ENCODE measurements at regions not wholly inside any gene's neighbourhood (a gene's known extent, or its start where the extent isn't known, plus 50 kb on each side); places are given as distances from the start of the nearest gene placed in this dataset.

DNA sequence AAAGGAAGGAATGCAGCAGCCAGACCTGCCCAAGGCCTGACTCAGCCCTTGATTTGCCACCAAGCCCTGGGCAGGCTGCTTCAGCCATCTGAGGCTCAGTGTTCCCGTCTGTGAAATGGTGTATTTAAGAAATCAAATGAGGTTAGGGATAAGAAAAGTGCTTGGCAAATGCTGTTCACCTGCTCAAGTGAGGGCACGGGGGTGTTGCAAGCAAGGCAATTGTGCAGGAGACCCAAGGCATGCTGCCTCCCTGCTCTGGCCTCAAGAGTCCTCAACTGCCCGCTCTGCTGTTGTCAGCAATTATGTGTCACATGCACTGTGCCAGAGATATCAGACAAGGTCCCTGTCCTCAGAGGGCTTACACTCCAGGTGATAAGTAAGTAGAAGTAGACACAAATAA is 101.8 kb downstream of the TPRA1 start:
- Histone ChIP-seq H3K27me3 (replicated peaks in 2 of 5; ENCODE audit: control insufficient read depth in 4 of 5, insufficient read depth in 5 of 5, low read length in 4 of 5) (peaks cover 0 to 29% (median 12%) of the 10 kb centered on the region in 5 experiments), H3K27ac (ENCODE audit: insufficient read depth in 1 of 2, low read depth in 1 of 2, low read length in 2 of 2, poor library complexity in 1 of 2, severe bottlenecking in 2 of 2) (no peak overlapping the region), H3K4me1 (ENCODE audit: control extremely low read depth in 1 of 4, control insufficient read depth in 4 of 4, insufficient read depth in 4 of 4, low read length in 3 of 4) (peaks cover 0 to 16% (median 13%) of the 10 kb centered on the region in 4 experiments), H3K9me3 (ENCODE audit: control extremely low read depth in 1 of 5, control insufficient read depth in 4 of 5, insufficient read depth in 2 of 5, low read depth in 1 of 5, low read length in 4 of 5) (no peaks in the 10 kb centered on the region), H3K4me3 (ENCODE audit: control insufficient read depth in 1 of 7, extremely low read depth in 1 of 7, insufficient read depth in 4 of 7, low read depth in 2 of 7, low read length in 6 of 7) (no peak overlapping the region), H3K36me3 (ENCODE audit: control insufficient read depth in 4 of 4, insufficient read depth in 4 of 4, low read length in 3 of 4) (no peaks in the 10 kb centered on the region)
- ChIA-PET CTCF (interaction anchor here (1.7 kb wide), 1 partner anchor 56 kb away, joined by 4 read pairs; no protein-coding TSS in a partner anchor), POLR2A (no interaction called here)
- DNase-seq = no peak
- WGBS (ENCODE audit: insufficient coverage) = 94% methylated on average over 2 of the region's 3 CpGs

DNA sequence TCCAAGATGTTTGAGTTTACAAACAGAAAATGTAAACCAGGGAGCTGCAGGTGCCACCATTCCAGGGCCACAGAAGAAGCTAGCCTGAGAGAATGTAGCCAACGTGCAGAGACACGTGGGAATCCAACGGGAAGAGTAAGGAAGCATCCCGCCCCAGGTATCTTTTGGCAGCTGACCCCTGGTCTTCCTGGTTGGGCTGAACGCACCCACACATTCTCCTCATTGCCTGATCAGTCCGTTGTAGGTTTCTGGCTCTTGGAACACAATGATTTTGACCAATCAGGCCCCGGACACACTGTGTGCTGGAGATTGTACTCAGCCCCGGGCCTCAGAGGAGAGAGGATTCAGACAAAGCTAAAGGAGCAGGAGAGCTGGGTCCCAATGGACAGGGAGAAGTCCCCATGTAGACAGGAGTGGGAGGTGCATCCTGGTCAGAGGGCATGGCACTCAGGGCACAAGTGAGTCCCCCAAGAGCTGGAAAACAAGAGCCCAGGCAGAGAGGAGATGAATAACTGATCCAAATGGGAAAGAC is 102.3 kb downstream of the TPRA1 start:
- no peaks in the 10 kb centered on the region for H3K36me3 ChIP-seq (ENCODE audit: control insufficient read depth in 4 of 4, insufficient read depth in 4 of 4, low read length in 3 of 4)
- 97% methylated on average over 8 of the region's 8 CpGs for WGBS (ENCODE audit: insufficient coverage)
- no peaks in the 10 kb centered on the region for H3K9me3 ChIP-seq (ENCODE audit: control extremely low read depth in 1 of 5, control insufficient read depth in 4 of 5, insufficient read depth in 2 of 5, low read depth in 1 of 5, low read length in 4 of 5)
- DNase-seq = no peak
- POLR2A ChIA-PET = no interaction called here
- peaks cover 0 to 29% (median 12%) of the 10 kb centered on the region in 5 experiments for H3K27me3 ChIP-seq (replicated peaks in 2 of 5; ENCODE audit: control insufficient read depth in 4 of 5, insufficient read depth in 5 of 5, low read length in 4 of 5)
- H3K27ac ChIP-seq (ENCODE audit: insufficient read depth in 1 of 2, low read depth in 1 of 2, low read length in 2 of 2, poor library complexity in 1 of 2, severe bottlenecking in 2 of 2) = no peak overlapping the region
- H3K4me3 ChIP-seq (ENCODE audit: control insufficient read depth in 1 of 7, extremely low read depth in 1 of 7, insufficient read depth in 4 of 7, low read depth in 2 of 7, low read length in 6 of 7) = no peak overlapping the region
- CTCF ChIA-PET = interaction anchor here (0.8 kb wide), 1 partner anchor 60 kb away, joined by 3 read pairs; no protein-coding TSS in a partner anchor
- H3K4me1 ChIP-seq (ENCODE audit: control extremely low read depth in 1 of 4, control insufficient read depth in 4 of 4, insufficient read depth in 4 of 4, low read length in 3 of 4) = peaks cover 0 to 21% (median 18%) of the 10 kb centered on the region in 4 experiments

DNA sequence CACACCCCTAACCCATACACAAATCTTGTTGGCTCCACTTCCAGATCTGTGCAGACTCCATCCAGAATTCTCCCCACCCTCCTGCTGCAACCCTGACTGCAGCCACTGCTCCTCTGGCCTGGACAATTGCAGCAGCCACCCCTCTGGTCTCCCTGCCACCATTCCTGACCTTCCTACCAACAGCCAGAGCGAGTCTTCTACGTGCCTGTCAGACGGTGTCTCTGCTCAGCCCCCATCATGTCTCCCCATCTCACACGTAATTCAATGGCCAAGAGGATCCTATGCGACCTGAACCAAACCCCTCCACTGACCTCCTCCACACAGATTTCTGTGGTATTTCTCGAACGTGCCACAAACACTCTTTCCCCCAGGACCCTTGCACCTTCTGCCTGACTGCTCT is 103.3 kb downstream of the TPRA1 start:
- no peaks in the 10 kb centered on the region for H3K36me3 ChIP-seq (ENCODE audit: control insufficient read depth in 4 of 4, insufficient read depth in 4 of 4, low read length in 3 of 4)
- WGBS (ENCODE audit: insufficient coverage) = 96% methylated on average over 7 of the region's 7 CpGs
- H3K27me3 ChIP-seq (replicated peaks in 2 of 5; ENCODE audit: control insufficient read depth in 4 of 5, insufficient read depth in 5 of 5, low read length in 4 of 5) = peaks cover 0 to 26% (median 7%) of the 10 kb centered on the region in 5 experiments
- no peaks in the 10 kb centered on the region for H3K9me3 ChIP-seq (ENCODE audit: control extremely low read depth in 1 of 5, control insufficient read depth in 4 of 5, insufficient read depth in 2 of 5, low read depth in 1 of 5, low read length in 4 of 5)
- POLR2A ChIA-PET = no interaction called here
- no peak overlapping the region for H3K27ac ChIP-seq (ENCODE audit: insufficient read depth in 1 of 2, low read depth in 1 of 2, low read length in 2 of 2, poor library complexity in 1 of 2, severe bottlenecking in 2 of 2)
- peaks cover 0 to 27% (median 20%) of the 10 kb centered on the region in 4 experiments for H3K4me1 ChIP-seq (ENCODE audit: control extremely low read depth in 1 of 4, control insufficient read depth in 4 of 4, insufficient read depth in 4 of 4, low read length in 3 of 4)
- DNase-seq = no peak
- CTCF ChIA-PET = interaction anchor here (0.8 kb wide), 1 partner anchor 61 kb away, joined by 3 read pairs; no protein-coding TSS in a partner anchor
- H3K4me3 ChIP-seq (ENCODE audit: control insufficient read depth in 1 of 7, extremely low read depth in 1 of 7, insufficient read depth in 4 of 7, low read depth in 2 of 7, low read length in 6 of 7) = no peak overlapping the region

DNA sequence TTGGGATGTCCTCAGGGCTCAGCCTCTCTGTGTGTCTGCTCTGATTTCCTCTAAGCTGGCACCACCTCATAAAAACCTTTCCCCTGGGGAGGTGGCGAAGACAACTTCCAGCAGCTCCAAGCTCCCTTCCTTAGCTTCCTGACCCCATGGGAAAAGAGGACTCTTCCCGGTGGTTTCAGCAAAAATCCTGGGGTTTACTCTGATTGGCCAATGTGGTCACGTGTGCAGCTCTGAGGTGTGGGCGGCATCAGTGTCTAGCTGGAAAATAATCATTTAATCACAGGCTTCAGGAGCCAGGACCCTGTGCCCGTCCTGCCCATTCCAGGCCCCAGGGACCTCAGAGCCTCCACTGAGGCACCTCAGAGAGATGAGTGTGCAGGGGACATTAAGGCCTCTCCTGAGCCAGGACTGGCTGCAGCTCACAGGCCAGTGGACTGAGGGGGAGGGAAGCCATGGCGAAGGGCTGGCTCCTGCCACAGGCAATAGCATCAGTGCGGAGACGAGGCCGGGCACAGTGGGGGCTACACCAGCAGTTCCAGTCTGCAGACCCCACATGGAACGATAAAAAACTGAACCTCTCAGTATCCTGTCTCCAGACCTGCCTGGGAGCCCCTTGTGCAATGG is 104.1 kb downstream of the TPRA1 start:
- DNase-seq = no peak
- WGBS (ENCODE audit: insufficient coverage) = 97% methylated on average over 10 of the region's 10 CpGs
- no peak overlapping the region for H3K27ac ChIP-seq (ENCODE audit: insufficient read depth in 1 of 2, low read depth in 1 of 2, low read length in 2 of 2, poor library complexity in 1 of 2, severe bottlenecking in 2 of 2)
- ChIA-PET CTCF (no interaction called here), POLR2A (no interaction called here)
- peaks cover 0 to 27% (median 20%) of the 10 kb centered on the region in 4 experiments for H3K4me1 ChIP-seq (ENCODE audit: control extremely low read depth in 1 of 4, control insufficient read depth in 4 of 4, insufficient read depth in 4 of 4, low read length in 3 of 4)
- no peaks in the 10 kb centered on the region for H3K36me3 ChIP-seq (ENCODE audit: control insufficient read depth in 4 of 4, insufficient read depth in 4 of 4, low read length in 3 of 4)
- no peaks in the 10 kb centered on the region for H3K9me3 ChIP-seq (ENCODE audit: control extremely low read depth in 1 of 5, control insufficient read depth in 4 of 5, insufficient read depth in 2 of 5, low read depth in 1 of 5, low read length in 4 of 5)
- no peak overlapping the region for H3K4me3 ChIP-seq (ENCODE audit: control insufficient read depth in 1 of 7, extremely low read depth in 1 of 7, insufficient read depth in 4 of 7, low read depth in 2 of 7, low read length in 6 of 7)
- peaks cover 0 to 26% (median 7%) of the 10 kb centered on the region in 5 experiments for H3K27me3 ChIP-seq (replicated peaks in 2 of 5; ENCODE audit: control insufficient read depth in 4 of 5, insufficient read depth in 5 of 5, low read length in 4 of 5)

DNA sequence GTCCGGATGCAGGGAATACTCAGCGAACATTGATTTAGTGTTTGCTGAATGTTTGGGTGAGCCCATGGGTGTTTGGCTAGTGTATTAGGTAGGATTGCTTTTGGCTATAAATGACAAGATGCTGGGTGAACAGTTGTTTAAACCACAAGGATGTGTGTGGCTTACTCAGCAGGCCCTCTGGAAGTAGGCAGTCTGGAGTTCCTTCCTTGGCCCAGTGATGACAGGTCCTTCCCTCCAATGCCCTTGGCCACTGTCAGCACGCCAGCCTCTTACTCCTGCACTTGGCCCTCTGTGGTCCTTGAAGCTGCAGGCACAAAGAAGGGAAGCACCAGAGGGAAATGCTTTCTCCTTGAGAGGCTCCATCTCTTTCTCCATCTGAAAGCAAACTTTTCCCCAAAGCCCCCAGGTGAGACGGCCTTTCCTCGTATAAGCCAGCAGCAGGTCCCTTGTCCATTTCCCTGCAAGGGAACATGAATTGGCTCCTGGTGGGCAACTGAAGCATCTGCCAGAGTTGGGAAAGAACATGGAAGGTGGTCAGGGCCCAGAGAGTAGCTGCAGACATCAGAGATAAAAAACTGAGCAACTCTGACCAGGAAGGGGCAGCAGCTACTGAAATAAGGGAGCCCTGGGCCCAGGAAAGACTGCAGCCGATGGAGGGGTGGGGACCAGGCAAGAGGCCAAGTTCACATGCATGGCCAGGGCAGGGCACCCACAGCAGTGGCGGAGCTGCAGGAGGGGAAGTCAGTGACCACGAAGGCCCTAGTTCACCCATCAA is 105.0 kb downstream of the TPRA1 start:
- WGBS (ENCODE audit: insufficient coverage) = 88% methylated on average over 6 of the region's 8 CpGs
- H3K4me1 ChIP-seq (ENCODE audit: control extremely low read depth in 1 of 4, control insufficient read depth in 4 of 4, insufficient read depth in 4 of 4, low read length in 3 of 4) = peaks cover 0 to 27% (median 20%) of the 10 kb centered on the region in 4 experiments
- H3K36me3 ChIP-seq (ENCODE audit: control insufficient read depth in 4 of 4, insufficient read depth in 4 of 4, low read length in 3 of 4) = no peaks in the 10 kb centered on the region
- no peak overlapping the region for H3K4me3 ChIP-seq (ENCODE audit: control insufficient read depth in 1 of 7, extremely low read depth in 1 of 7, insufficient read depth in 4 of 7, low read depth in 2 of 7, low read length in 6 of 7)
- POLR2A ChIA-PET = no interaction called here
- CTCF ChIA-PET = no interaction called here
- peaks cover 0 to 26% (median 7%) of the 10 kb centered on the region in 5 experiments for H3K27me3 ChIP-seq (replicated peaks in 2 of 5; ENCODE audit: control insufficient read depth in 4 of 5, insufficient read depth in 5 of 5, low read length in 4 of 5)
- H3K9me3 ChIP-seq (ENCODE audit: control extremely low read depth in 1 of 5, control insufficient read depth in 4 of 5, insufficient read depth in 2 of 5, low read depth in 1 of 5, low read length in 4 of 5) = no peaks in the 10 kb centered on the region
- peak in 2 of 3 donors; percentile 20 to 28 for DNase-seq
- H3K27ac ChIP-seq (ENCODE audit: insufficient read depth in 1 of 2, low read depth in 1 of 2, low read length in 2 of 2, poor library complexity in 1 of 2, severe bottlenecking in 2 of 2) = no peak overlapping the region

DNA sequence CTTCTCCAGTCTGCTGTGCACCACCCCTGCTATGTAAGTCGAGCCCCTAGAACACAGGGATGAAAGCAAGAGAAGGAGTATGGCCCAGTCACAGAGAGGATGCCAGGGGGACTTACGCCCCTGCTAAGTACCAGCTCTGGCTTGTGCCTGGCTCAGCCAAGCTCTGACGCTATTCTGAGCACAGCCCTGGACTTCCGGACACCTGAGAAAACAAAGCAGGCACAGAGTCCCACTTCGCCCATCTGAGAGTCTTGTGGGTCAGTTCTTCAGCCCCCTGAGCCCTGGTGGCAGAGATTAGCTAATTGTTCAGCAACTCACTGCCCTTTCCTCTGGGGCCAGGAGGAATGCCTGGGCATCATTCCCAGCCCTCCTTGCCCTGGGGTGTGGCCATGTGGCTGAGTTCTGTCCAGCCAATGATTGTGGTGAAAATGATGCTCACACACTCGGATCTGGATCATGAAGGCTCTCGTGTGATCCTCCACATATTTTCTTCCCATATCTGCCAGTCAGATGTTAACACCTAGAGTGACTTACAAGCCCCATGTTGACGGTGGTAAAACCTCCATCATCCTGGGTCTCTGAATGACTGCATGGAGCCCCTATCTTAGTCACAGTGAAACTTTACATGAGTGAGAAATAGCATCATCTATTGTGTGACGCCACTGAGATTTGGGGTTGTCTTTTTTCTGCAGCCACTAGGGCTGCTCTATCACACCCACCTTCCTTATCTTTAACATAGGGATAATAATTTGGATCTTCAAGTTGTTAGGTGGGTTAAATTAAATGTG is 105.7 kb downstream of the TPRA1 start:
- no peaks in the 10 kb centered on the region for H3K36me3 ChIP-seq (ENCODE audit: control insufficient read depth in 4 of 4, insufficient read depth in 4 of 4, low read length in 3 of 4)
- H3K4me3 ChIP-seq (ENCODE audit: control insufficient read depth in 1 of 7, extremely low read depth in 1 of 7, insufficient read depth in 4 of 7, low read depth in 2 of 7, low read length in 6 of 7) = peak overlapping the region in 2 of 7 experiments; percentile 4 to 47
- 78% methylated on average over 8 of the region's 9 CpGs for WGBS (ENCODE audit: insufficient coverage)
- H3K27ac ChIP-seq (ENCODE audit: insufficient read depth in 1 of 2, low read depth in 1 of 2, low read length in 2 of 2, poor library complexity in 1 of 2, severe bottlenecking in 2 of 2) = no peak overlapping the region
- DNase-seq = no peak
- H3K9me3 ChIP-seq (ENCODE audit: control extremely low read depth in 1 of 5, control insufficient read depth in 4 of 5, insufficient read depth in 2 of 5, low read depth in 1 of 5, low read length in 4 of 5) = no peaks in the 10 kb centered on the region
- H3K27me3 ChIP-seq (replicated peaks in 2 of 5; ENCODE audit: control insufficient read depth in 4 of 5, insufficient read depth in 5 of 5, low read length in 4 of 5) = peaks cover 0 to 26% (median 7%) of the 10 kb centered on the region in 5 experiments
- peaks cover 0 to 27% (median 20%) of the 10 kb centered on the region in 4 experiments for H3K4me1 ChIP-seq (ENCODE audit: control extremely low read depth in 1 of 4, control insufficient read depth in 4 of 4, insufficient read depth in 4 of 4, low read length in 3 of 4)
- ChIA-PET CTCF (interaction anchor here (1.3 to 1.5 kb wide), 3 partner anchors 9 to 60 kb away, joined by 3 read pairs; no protein-coding TSS in a partner anchor), POLR2A (no interaction called here)

All from common myeloid progenitor, CD34-positive (primary cell).